ENCODE measurements at regions not wholly inside any gene's neighbourhood (a gene's known extent, or its start where the extent isn't known, plus 50 kb on each side); places are given as distances from the start of the nearest gene placed in this dataset.

DNA sequence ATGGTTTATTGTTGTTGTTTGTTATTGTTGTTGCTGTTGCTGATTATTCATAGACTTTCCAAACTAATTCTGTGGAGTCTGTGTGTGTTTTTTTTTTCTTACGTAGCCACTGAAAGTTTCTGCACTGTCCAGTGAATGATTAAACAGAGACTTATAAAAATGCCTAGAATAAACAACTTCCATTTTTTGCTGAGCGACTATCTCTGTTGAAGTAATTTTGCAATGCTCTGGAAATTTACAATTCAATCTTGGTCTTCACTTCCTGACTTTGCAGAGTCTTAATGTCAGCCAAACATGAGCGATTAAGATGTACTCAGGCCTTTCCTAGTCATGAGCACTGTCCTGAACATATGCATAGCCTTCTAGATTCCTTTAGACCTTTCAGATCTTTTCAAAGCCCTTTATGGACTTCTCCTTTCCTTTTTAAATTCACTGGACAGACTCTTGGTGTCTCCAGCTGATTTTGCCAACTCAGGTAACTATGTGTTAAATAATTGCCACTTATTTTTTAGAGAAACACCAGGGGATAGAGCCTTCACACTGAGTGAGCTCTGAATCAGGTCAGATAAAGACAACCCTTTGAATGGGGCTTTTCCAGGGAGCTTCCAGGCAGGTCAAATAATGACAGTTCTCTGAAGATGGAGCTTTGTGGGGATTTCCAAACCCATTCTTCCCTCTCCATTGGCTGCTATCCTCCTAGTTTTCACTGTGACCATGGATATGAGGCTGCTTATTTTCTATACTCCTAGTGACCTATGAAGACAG is 622.8 kb upstream of the EPHA7 start:
- no peaks in the 10 kb centered on the region for H4K20me1 ChIP-seq (replicated peaks; ENCODE audit: control insufficient read depth, extremely low read depth, insufficient read depth, low read length)
- no peaks in the 10 kb centered on the region for H3K36me3 ChIP-seq (ENCODE audit: control insufficient read depth in 2 of 2, extremely low read depth in 1 of 2, insufficient read depth in 2 of 2, low read length in 2 of 2)
- no peak overlapping the region for H3K27ac ChIP-seq (ENCODE audit: insufficient read depth, low read depth, low read length)
- dilution Hi-C loops (cut with MboI; ENCODE audit: extremely low pct_ligation_motif_present, low sequenced_read_pairs) (no loop called here), intact Hi-C loops (cut with micrococcal nuclease) (no loop called here)
- BruUV-seq (replicated peaks) = no TSS peak
- no peaks in the 10 kb centered on the region for H3K4me1 ChIP-seq (ENCODE audit: control insufficient read depth, extremely low read depth, insufficient read depth, low read length)
- no peaks in the 10 kb centered on the region for H3K79me2 ChIP-seq (ENCODE audit: control insufficient read depth, insufficient read depth, low read length)
- no peaks in the 10 kb centered on the region for H3K9me1 ChIP-seq (replicated peaks; ENCODE audit: control insufficient read depth, extremely low read depth, insufficient read depth, low read length)
- DNase-seq (ENCODE audit: low read depth, low spot score) (no peak), FAIRE-seq (no peak)
- ChIA-PET CTCF (no interaction called here), POLR2A (no interaction called here)
- no peak overlapping the region for H2AFZ ChIP-seq (ENCODE audit: low read depth, low read length)
- no peaks in the 10 kb centered on the region for H3K27me3 ChIP-seq (ENCODE audit: control insufficient read depth in 2 of 2, insufficient read depth in 2 of 2, low read length in 2 of 2)
- no peak overlapping the region for H3K4me2 ChIP-seq (ENCODE audit: insufficient read depth, low read length)
- TF ChIP-seq MAX (IDR thresholded peaks at IDR 0.05; ENCODE audit: insufficient read depth, insufficient read length) = no peak
- no peaks in the 10 kb centered on the region for H3K9me3 ChIP-seq (replicated peaks; ENCODE audit: control insufficient read depth, insufficient read depth, low read length)
- H3K9ac ChIP-seq (replicated peaks; ENCODE audit: extremely low read depth, insufficient read depth, low read length) = no peak overlapping the region
- no peak overlapping the region for H3K4me3 ChIP-seq (replicated peaks in 1 of 3; ENCODE audit: insufficient read depth in 1 of 3, low read depth in 1 of 3, low read length in 3 of 3)

DNA sequence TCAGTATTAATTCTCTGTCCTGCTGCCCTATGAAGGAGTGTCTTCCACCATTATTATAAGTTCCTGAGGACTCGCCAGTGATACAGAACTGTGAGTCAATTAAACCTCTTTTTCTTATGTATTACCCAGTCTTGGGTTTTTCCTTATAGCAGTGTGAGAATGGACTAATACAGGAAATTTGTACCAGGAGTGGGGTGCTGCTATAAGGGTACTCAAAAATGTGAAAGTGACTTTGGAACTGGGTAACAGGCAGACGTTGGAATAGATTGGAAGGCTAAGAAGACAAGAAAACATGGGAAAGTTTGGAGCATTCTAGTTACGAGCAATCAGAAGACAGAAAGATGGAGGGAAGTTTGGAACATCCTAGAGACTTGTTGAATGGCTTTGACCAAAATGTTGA is 616.7 kb upstream of the EPHA7 start:
- H3K4me3 ChIP-seq (replicated peaks in 1 of 3; ENCODE audit: insufficient read depth in 1 of 3, low read depth in 1 of 3, low read length in 3 of 3) = no peak overlapping the region
- H3K79me2 ChIP-seq (ENCODE audit: control insufficient read depth, insufficient read depth, low read length) = no peaks in the 10 kb centered on the region
- intact Hi-C loops (cut with micrococcal nuclease) (no loop called here), dilution Hi-C loops (cut with MboI; ENCODE audit: extremely low pct_ligation_motif_present, low sequenced_read_pairs) (no loop called here)
- no peaks in the 10 kb centered on the region for H3K36me3 ChIP-seq (ENCODE audit: control insufficient read depth in 2 of 2, extremely low read depth in 1 of 2, insufficient read depth in 2 of 2, low read length in 2 of 2)
- no peak overlapping the region for H2AFZ ChIP-seq (ENCODE audit: low read depth, low read length)
- no peak overlapping the region for H3K4me2 ChIP-seq (ENCODE audit: insufficient read depth, low read length)
- peaks cover 2% of the 10 kb centered on the region for H3K9me3 ChIP-seq (replicated peaks; ENCODE audit: control insufficient read depth, insufficient read depth, low read length)
- DNase-seq (ENCODE audit: low read depth, low spot score) (no peak), FAIRE-seq (no peak)
- CTCF ChIA-PET = no interaction called here
- no TSS peak for BruUV-seq (replicated peaks)
- H3K4me1 ChIP-seq (ENCODE audit: control insufficient read depth, extremely low read depth, insufficient read depth, low read length) = no peaks in the 10 kb centered on the region
- H3K27me3 ChIP-seq (ENCODE audit: control insufficient read depth in 2 of 2, insufficient read depth in 2 of 2, low read length in 2 of 2) = no peaks in the 10 kb centered on the region
- no peaks in the 10 kb centered on the region for H3K9me1 ChIP-seq (replicated peaks; ENCODE audit: control insufficient read depth, extremely low read depth, insufficient read depth, low read length)
- no peaks in the 10 kb centered on the region for H4K20me1 ChIP-seq (replicated peaks; ENCODE audit: control insufficient read depth, extremely low read depth, insufficient read depth, low read length)
- POLR2A ChIA-PET = no interaction called here
- H3K9ac ChIP-seq (replicated peaks; ENCODE audit: extremely low read depth, insufficient read depth, low read length) = no peak overlapping the region
- TF ChIP-seq FOS (IDR thresholded peaks at IDR 0.05; ENCODE audit: borderline replicate concordance, insufficient read depth, low read length) (no peak), POLR2AphosphoS5 (IDR thresholded peaks at IDR 0.05; ENCODE audit: insufficient read depth, low read depth, low read length) (no peak)
- H3K27ac ChIP-seq (ENCODE audit: insufficient read depth, low read depth, low read length) = no peak overlapping the region
